Inflammatory macrophage treated with lipopolysaccharide for 1 hour (primary cell): ENCODE measurements at regions not wholly inside any gene's neighbourhood (a gene's known extent, or its start where the extent isn't known, plus 50 kb on each side); places are given as distances from the start of the nearest gene placed in this dataset.

Experiments
- DNase-seq, 2 donors: peaks; one replicate each; pipeline ENCODE4 v3.0.0-alpha.2; 2020 to 2022

- DNase-seq, result no peak
These were observed 278.3 kb downstream of the EIPR1 start for GRCh38 chr2:3099145-3099859.

DNA sequence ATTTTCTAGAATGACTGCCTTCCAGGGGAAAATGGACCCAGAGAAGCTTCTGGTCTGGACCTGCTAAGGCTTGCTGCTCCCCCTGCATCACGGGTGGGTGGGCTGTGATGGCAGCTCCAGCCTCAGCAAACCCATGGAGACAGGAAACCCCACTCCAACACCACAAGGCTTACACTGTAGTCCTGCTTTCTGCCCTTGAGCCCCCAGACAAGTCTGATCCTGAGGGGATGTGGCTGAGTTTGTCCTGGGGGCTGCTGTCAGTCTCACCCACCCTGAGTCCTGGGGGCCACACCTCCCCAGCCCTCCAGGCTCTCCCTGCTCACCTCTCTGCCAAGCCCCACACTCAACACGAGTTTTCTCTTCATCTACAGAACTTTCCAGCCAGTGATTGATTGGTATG, 279.4 kb downstream of the EIPR1 start:
- no peak for DNase-seq

DNA sequence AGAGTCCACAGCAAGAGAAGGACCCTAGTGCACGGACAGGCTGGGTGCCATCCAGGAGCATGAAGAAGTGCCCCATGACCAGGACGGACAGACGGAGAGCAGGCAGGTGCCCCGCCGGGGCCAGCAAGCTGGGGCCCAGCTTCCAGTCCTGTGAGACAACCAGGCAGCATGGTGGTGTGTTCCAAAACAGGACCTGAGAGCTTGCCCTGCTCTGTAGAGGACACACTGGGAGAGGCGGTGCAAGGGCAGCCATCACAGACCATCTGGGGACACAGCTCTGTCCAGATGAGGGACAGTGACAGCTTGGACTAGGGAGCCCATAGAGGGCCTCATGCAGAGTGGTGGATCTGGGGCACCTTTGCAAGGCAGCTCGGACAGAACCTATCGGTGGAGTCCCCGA, 279.8 kb downstream of the EIPR1 start:
- no peak for DNase-seq

DNA sequence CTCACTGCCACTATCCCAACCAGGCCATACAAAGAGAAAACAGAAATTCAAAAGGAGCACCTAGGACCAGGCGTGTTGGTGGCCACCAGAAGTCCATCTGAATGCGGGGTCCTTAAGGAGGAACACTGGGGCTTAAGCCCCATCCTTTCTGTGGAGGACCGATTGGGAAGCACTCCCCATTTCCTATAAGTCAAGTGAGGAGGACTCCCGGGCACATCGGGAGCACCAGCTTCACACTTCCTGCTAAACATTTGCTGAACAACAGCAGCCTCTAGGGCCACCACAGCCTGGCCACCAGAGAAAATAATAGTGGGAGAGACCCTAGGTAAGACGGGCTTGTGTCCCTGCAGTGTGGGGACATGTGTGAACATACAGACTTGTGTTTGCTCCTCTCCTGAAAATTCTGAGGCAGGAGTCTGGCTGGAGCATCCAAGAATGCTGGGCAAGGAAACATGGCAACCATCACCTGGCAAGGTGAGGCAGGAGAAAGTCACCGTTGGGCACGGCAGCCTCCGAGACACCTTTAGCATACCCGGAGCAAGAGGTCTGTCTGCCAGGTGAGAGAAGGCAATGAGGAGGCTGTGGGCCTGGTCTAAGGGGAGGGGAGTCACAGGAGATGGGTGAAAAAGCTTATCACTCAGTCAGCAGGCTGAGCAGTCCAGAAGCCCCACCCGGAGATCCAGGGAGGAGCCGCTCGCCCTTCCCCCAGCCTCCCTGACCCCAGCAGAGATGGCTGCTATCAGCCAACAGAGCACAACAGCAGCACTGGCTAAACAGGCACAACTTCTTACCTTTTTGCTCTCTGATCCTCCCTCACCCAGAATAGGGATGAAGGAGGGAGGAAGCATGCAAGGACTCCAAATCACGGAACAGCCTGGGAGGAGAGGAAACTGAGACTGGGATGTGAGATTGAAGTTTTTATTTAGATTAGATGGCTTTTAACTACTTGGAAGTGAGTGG, 282.3 kb downstream of the EIPR1 start:
- DNase-seq, result no peak

GRCh38 chr2:3094318-3094717, 283.3 kb downstream of the EIPR1 start:
- DNase-seq, result no peak

DNA sequence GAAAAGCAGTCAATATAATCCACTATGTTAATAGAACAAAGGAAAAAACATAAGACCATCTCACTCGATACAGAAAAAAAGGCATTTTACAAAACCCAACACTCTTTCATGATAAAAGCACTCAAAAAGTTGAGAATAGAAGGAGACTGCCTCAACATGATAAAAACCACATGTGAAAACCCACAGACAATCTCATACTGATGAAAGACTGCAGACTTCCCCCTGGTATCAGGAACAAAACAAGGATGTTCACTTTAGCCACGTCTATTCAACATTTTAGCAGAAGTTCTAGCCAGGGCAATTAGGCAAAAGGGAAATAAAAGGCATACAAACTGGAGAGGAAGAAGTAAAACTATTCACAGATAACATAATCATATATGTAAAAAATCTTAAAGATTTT, 285.9 kb downstream of the EIPR1 start:
- no peak for DNase-seq

DNA sequence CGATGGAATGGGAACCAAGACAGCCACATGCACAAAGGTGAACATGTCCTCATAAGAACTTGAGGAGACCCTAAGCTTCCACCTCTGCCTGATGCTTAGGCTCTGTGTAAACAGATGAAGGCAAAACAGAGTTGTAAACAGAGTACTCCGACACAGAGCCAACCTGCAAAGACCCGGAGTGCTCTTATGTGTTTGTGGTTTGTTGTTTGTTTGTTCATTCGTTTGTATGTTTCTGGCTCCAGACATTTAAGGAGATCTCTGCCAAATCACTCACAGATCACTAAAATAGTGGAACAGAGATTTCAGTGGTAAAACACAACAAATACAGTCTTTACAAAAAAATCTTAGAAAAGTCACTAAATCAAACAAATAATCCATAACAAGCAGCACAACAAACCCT, 294.9 kb downstream of the EIPR1 start:
- DNase-seq, result no peak

- DNase-seq, result no peak
These were observed 297.4 kb downstream of the EIPR1 start for GRCh38 chr2:3079959-3080948.

DNA sequence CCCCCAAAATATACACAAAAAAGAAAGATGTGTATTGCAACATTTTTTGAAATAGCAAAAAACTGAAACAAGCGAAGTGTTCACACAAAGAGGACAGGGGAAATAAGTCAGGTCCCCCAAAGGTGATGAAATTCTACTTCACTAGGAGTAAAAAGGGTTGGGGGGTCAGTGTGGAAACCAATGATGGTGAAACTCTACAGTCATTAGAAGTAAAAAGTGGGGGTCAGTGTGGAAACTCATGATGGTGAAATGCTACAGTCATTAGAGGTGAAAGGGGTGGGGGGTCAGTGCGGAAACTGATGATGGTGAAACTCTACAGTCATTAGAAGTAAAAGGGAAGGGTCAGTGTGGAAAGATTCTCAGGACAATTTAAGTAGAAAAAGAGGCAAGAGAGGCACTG, 298.2 kb downstream of the EIPR1 start:
- DNase-seq, result no peak

DNA sequence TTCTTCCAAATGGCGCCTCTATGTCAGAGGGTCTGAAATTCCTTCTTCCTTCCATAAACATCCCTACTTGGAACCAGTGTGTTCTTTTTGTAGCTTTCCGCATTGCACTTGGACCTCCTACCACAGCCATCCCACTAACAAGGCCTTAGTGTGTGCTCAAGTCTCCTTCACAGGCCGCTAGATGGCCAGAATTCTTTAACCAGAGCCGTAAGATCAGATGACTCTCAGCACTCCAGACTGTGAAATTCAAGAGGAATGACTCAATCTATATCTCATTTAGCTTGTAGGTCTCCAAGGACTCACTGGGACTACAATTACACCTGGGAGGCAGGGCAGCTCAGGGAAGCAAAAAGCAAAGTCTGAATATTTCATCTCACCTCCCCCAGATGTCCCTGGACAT, 298.9 kb downstream of the EIPR1 start:
- no peak for DNase-seq

- no peak for DNase-seq
These were observed 300.6 kb downstream of the EIPR1 start for GRCh38 chr2:3076848-3077642.

DNA sequence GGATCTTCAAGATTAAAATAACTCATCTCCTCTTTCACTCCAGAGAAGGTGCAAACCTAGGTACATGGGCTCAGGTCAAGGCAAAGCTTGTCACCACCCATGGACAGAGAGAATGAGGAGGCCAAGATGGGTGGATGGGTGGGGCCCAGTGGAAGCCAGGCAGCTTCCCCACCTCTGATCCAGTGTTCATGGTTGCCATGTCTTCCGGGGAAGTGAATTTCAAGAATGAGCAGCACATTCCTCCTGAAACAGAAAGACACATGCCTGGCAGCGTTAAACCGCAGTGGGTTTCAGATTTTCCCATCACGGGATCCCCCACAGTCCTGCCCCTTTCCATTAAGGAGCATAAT, 301.7 kb downstream of the EIPR1 start:
- no peak for DNase-seq

GRCh38 chr2:3075316-3075990, 302.2 kb downstream of the EIPR1 start:
- no peak for DNase-seq

GRCh38 chr2:3073704-3074103, 303.9 kb downstream of the EIPR1 start:
- no peak for DNase-seq

- DNase-seq, result no peak
These were observed 304.5 kb downstream of the EIPR1 start for GRCh38 chr2:3073041-3073595.

DNA sequence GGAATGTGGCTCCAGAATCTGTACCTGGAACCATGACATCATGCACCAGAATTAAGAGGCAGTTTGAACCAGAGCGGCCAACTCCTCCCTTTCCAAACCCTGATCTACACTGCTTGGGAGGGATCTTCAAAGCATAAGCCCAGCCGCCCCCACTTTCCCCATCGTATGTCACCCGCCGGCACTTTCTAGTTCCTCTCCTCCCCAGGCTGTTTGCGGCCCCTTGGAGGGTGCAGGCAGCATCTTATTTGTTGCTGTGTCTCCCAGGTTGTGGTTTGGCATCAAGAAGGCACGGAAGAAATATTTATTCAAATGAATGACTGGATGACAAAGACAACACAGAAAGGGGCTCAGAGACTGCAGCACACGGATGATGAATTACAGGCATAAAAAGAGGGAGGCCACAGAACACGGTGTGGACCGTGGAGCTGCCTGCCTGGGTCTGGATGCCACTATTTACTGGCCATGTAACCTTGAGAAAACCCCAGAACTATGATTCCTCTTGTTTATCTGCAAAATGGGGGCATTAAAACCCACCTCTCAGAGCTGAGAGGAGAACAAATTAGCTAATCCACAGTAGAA, 305.8 kb downstream of the EIPR1 start:
- DNase-seq, result no peak

GRCh38 chr2:3066831-3067230, 310.8 kb downstream of the EIPR1 start:
- DNase-seq, result no peak

- DNase-seq, result no peak
These were observed 311.7 kb downstream of the EIPR1 start for GRCh38 chr2:3065928-3066327.

GRCh38 chr2:3062476-3063260, 314.9 kb downstream of the EIPR1 start:
- DNase-seq, result no peak

DNA sequence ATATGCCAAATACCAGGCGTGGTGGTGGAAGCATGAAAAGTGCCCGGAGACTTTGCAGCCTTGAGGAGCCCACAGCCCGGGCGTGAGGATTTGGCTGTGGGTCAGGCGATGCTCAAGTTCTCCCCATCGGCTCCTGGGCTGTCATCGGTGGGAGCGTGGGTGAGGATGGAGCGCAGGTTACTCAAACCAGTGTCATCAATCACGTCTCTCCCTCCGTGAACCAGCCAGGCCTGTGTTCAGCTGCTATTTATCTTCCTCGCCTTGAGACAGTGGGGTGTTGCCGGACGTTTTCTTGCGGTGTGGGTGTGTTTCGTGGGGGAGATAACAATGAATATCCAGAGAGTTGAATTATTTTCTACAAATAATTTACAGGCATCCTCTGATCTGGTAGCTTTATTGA, 317.6 kb downstream of the EIPR1 start:
- no peak for DNase-seq
